RWPE1 (cell line): ENCODE measurements at regions not wholly inside any gene's neighbourhood (a gene's known extent, or its start where the extent isn't known, plus 50 kb on each side); places are given as distances from the start of the nearest gene placed in this dataset.

Source experiments
- CTCF ChIA-PET: fragments of 350-600 bp; sonication (Branson Sonifier 250); formaldehyde crosslinking; extraction: SDS; loops from one replicate; lab custom pipeline; 2021; lab: Yijun Ruan, JAX
- POLR2A ChIA-PET: fragments of 400-600 bp; formaldehyde crosslinking; extraction: SDS; loops from one replicate; lab custom pipeline; 2020; ENCODE audit warnings: antibody characterized with exemption; ENCODE audit not compliant: low non-redundant PET; lab: Yijun Ruan, JAX
- DNase-seq: peaks from one replicate; pipeline ENCODE4 v3.0.0; 2012; ENCODE audit warnings: low spot score
- H3K27ac ChIP-seq: fragments of 450-650 bp; 2 replicates; pipeline ENCODE4 v1.5.1; 2017
- CTCF ChIP-seq: fragments of 450-650 bp; conservative IDR thresholded peaks from 2 replicates; pipeline ENCODE4 v1.5.1; 2017; ENCODE audit warnings: low read depth, mild to moderate bottlenecking

GRCh38 chr10:78645169-78645686, 423.5 kb upstream of the ZMIZ1 start:
- POLR2A ChIA-PET: no interaction called here
- TF ChIP-seq CTCF: no peak

GRCh38 chr10:78645975-78646374, 422.8 kb upstream of the ZMIZ1 start:
- ChIA-PET POLR2A (no interaction called here), CTCF (interaction anchor here (0.6 to 0.7 kb wide), 2 partner anchors 113 to 1239 kb away, joined by 3 read pairs; no protein-coding TSS in a partner anchor)
- DNase-seq: no peak
- TF ChIP-seq CTCF: no peak
- H3K27ac ChIP-seq: no peak overlapping the region

More at GRCh38 chr10:78645169-78645686, 423.5 kb upstream of the ZMIZ1 start:
- DNase-seq: no peak
- CTCF ChIA-PET: interaction anchor here (0.7 kb wide), 1 partner anchor 112 kb away, joined by 3 read pairs; no protein-coding TSS in a partner anchor
- H3K27ac ChIP-seq: no peak overlapping the region

- no peak for DNase-seq
- no peak overlapping the region for H3K27ac ChIP-seq
- POLR2A ChIA-PET: no interaction called here
- no peak for TF ChIP-seq CTCF
- CTCF ChIA-PET: no interaction called here
These were observed 420.4 kb upstream of the ZMIZ1 start for GRCh38 chr10:78648256-78648860.

GRCh38 chr10:78649429-78649828, 419.3 kb upstream of the ZMIZ1 start:
- no peak for DNase-seq
- ChIA-PET CTCF (interaction anchor here (0.7 kb wide), 1 partner anchor 538 kb away, joined by 5 read pairs; no protein-coding TSS in a partner anchor), POLR2A (no interaction called here)
- TF ChIP-seq CTCF: no peak
- no peak overlapping the region for H3K27ac ChIP-seq

GRCh38 chr10:78650122-78650521, 418.6 kb upstream of the ZMIZ1 start:
- ChIA-PET POLR2A (interaction anchor here (0.6 kb wide), 1 partner anchor 9 kb away, joined by 3 read pairs; no protein-coding TSS in a partner anchor), CTCF (interaction anchor here (0.6 kb wide), 1 partner anchor 361 kb away, joined by 5 read pairs; no protein-coding TSS in a partner anchor)
- no peak for TF ChIP-seq CTCF
- DNase-seq: no peak
- H3K27ac ChIP-seq: no peak overlapping the region

GRCh38 chr10:78651287-78651686, 417.5 kb upstream of the ZMIZ1 start:
- DNase-seq: no peak
- TF ChIP-seq CTCF: no peak
- no peak overlapping the region for H3K27ac ChIP-seq
- POLR2A ChIA-PET: no interaction called here
- CTCF ChIA-PET: interaction anchor here (1.0 kb wide), 1 partner anchor 9 kb away, joined by 6 read pairs; no protein-coding TSS in a partner anchor
